ENCODE measurements at regions not wholly inside any gene's neighbourhood (a gene's known extent, or its start where the extent isn't known, plus 50 kb on each side); places are given as distances from the start of the nearest gene placed in this dataset.

- peaks cover 2% of the 10 kb centered on the region; the same call in 1 of the 2 replicates for H3K27me3 Mint-ChIP-seq (ENCODE audit: insufficient read depth)
- no peaks in the 10 kb centered on the region for H3K36me3 Mint-ChIP-seq (ENCODE audit: low read depth)
- H3K4me1 Mint-ChIP-seq (ENCODE audit: low read depth), result peaks cover 13% of the 10 kb centered on the region
- H3K4me3 Mint-ChIP-seq, result no peak overlapping the region
- no peaks in the 10 kb centered on the region for H3K9me3 Mint-ChIP-seq
- DNase-seq, result no peak
- no peak overlapping the region for H3K27ac Mint-ChIP-seq
- TF ChIP-seq CTCF (IDR thresholded peaks at IDR 0.05), result no peak
Measured at GRCh38 chr10:120688928-120689327, 162.2 kb upstream of the WDR11 start.

DNA sequence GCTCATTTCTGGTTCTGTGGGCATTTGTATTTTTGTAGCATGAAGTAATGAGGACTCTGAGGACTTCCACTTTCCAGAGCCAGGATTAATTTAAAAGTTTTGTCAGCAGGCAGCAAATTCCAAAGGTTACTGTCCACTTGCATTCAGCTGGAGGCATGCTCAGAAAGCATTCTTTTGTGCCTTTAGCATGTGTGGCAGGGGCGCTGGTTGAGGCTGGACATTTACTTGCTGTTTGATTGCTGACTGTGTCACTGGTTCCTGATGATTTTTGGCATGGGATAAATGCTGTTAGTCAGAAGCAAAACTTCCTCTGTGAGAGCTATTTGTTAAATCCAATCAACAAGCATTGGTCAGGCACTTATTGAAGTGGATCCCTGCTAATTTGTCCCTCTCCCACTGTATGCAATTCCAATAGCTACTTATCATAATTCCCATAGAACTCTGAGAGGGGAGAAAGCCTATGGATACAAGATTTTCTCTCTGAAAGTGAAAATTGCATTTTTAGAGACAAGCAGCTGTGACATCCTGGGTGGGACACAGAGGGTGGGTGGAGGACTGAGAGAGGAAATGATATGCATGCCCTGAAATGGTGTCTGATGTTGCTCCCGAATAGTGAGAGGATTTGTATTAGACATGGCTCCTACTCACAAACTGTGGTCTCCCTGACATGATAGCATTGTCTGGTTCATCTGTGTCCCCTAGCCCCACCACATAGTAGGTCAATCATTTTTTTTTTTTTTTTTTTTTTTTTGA lies 161.2 kb upstream of the WDR11 start:
- no peaks in the 10 kb centered on the region for H3K9me3 Mint-ChIP-seq
- no peak for TF ChIP-seq CTCF (IDR thresholded peaks at IDR 0.05)
- no peak overlapping the region for H3K27ac Mint-ChIP-seq
- peaks cover 13% of the 10 kb centered on the region for H3K4me1 Mint-ChIP-seq (ENCODE audit: low read depth)
- H3K4me3 Mint-ChIP-seq, result no peak overlapping the region
- DNase-seq, result peak; percentile 7
- no peaks in the 10 kb centered on the region for H3K36me3 Mint-ChIP-seq (ENCODE audit: low read depth)
- H3K27me3 Mint-ChIP-seq (ENCODE audit: insufficient read depth), result peaks cover 2% of the 10 kb centered on the region; the same call in 1 of the 2 replicates

DNA sequence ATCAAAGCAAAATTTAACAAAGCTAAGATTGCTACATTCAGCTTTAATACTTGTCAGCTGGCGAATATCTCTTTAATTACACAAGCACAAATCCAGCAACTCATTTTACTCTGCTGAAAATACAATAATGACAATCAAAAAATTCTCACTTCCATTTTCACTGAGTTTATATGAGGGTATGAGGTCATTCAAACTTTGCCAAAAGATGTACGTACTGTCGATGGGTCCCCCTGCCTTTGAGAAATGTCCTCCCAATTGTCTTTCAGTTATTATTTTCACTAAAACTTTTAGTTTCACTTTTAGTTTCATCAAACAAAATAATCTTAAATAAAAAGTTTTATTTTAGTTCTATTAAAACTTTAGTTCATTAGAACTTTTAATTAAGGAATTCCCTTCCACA lies 159.5 kb upstream of the WDR11 start:
- no peak for TF ChIP-seq CTCF (IDR thresholded peaks at IDR 0.05)

GRCh38 chr10:120700426-120700825 lies 150.7 kb upstream of the WDR11 start:
- DNase-seq, result no peak
- Mint-ChIP-seq H3K27ac (no peak overlapping the region), H3K36me3 (ENCODE audit: low read depth) (no peaks in the 10 kb centered on the region), H3K9me3 (peaks cover 7% of the 10 kb centered on the region), H3K4me1 (ENCODE audit: low read depth) (no peaks in the 10 kb centered on the region), H3K27me3 (ENCODE audit: insufficient read depth) (no peaks in the 10 kb centered on the region), H3K4me3 (no peak overlapping the region)
- no peak for TF ChIP-seq CTCF (IDR thresholded peaks at IDR 0.05)

More for the DNA sequence above, 159.5 kb upstream of the WDR11 start:
- Mint-ChIP-seq H3K4me1 (ENCODE audit: low read depth) (peaks cover 13% of the 10 kb centered on the region), H3K36me3 (ENCODE audit: low read depth) (no peaks in the 10 kb centered on the region), H3K27me3 (ENCODE audit: insufficient read depth) (peaks cover 2% of the 10 kb centered on the region; the same call in 1 of the 2 replicates), H3K4me3 (peak overlapping the region; percentile 79), H3K27ac (no peak overlapping the region), H3K9me3 (no peaks in the 10 kb centered on the region; the same call in 1 of the 2 replicates)
- no peak for DNase-seq

DNA sequence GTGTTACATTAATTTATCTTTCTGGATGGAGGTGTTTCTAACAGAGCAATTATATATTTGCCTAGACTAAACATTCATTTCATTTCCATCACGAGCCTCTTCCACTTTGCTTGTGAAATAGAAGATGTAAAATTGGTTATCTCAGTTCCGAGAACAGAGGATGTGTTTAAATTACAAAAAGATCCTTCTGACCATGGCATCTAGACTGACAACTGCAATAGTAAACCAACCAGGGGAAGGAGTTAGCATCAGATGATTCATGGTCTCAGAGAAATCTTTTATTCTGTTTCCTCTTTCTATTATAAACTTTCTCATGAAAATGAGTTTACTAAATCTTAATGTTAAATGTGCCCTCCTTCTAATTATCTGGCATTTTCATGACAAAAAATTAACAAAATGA lies 149.8 kb upstream of the WDR11 start:
- no peak for TF ChIP-seq CTCF (IDR thresholded peaks at IDR 0.05)
- Mint-ChIP-seq H3K27me3 (ENCODE audit: insufficient read depth) (no peaks in the 10 kb centered on the region), H3K36me3 (ENCODE audit: low read depth) (no peaks in the 10 kb centered on the region), H3K9me3 (peaks cover 7% of the 10 kb centered on the region), H3K4me1 (ENCODE audit: low read depth) (no peaks in the 10 kb centered on the region), H3K4me3 (no peak overlapping the region), H3K27ac (no peak overlapping the region)
- DNase-seq, result no peak

Measured in HFFc6 (cell line).